ENCODE measurements at regions not wholly inside any gene's neighbourhood (a gene's known extent, or its start where the extent isn't known, plus 50 kb on each side); places are given as distances from the start of the nearest gene placed in this dataset.

- TF ChIP-seq CTCF (IDR thresholded peaks at IDR 0.05), result no peak
- no peak for TF ChIP-seq POLR2A (IDR thresholded peaks at IDR 0.05; ENCODE audit: low read depth)
- no peak for TF ChIP-seq POLR2AphosphoS5 (IDR thresholded peaks at IDR 0.05)
These were observed 131.8 kb upstream of the WDR11 start for GRCh38 chr10:120719333-120719732.

Measured in esophagus muscularis mucosa (tissue), 3 donors.